K562 (cell line): ENCODE measurements at regions not wholly inside any gene's neighbourhood (a gene's known extent, or its start where the extent isn't known, plus 50 kb on each side); places are given as distances from the start of the nearest gene placed in this dataset.

Experiments used
- EZH2 ChIP-seq: IDR thresholded peaks from 2 replicates; pipeline ENCODE4 v1.6.1; 2012; ENCODE audit warnings: low read depth, mild to moderate bottlenecking, inconsistent platforms, low read length, borderline replicate concordance
- HCFC1 ChIP-seq: IDR thresholded peaks from 2 replicates; pipeline ENCODE4 v1.6.1; 2012; ENCODE audit warnings: low read depth, low read length, improper control_type of control experiment
- IRF1 ChIP-seq: sonication (generic); formaldehyde crosslinking; IDR thresholded peaks from 2 replicates; pipeline ENCODE4 v1.8.0; 2022; ENCODE audit warnings: missing genetic modification reagents, mild to moderate bottlenecking, borderline replicate concordance
- JUND ChIP-seq, 2 experiments: IDR thresholded peaks; 2 replicates in 1 of 2; 3 replicates in 1 of 2; pipeline ENCODE4 v1.6.1; 2011; ENCODE audit warnings: borderline replicate concordance in 2 of 2, low read depth in 2 of 2, low read length in 2 of 2, improper control_type of control experiment in 1 of 2, missing biosample characterization in 1 of 2, missing genetic modification characterization in 1 of 2, missing genetic modification reagents in 1 of 2
- MBD2 ChIP-seq: sonication (generic); IDR thresholded peaks from 2 replicates; pipeline ENCODE4 v1.6.1; 2016; ENCODE audit warnings: low read depth, borderline replicate concordance
- NFYB ChIP-seq: IDR thresholded peaks from 2 replicates; pipeline ENCODE4 v1.6.1; 2011; ENCODE audit warnings: mild to moderate bottlenecking, moderate library complexity; ENCODE audit not compliant: insufficient read length; ENCODE audit errors: extremely low read depth
- SMC3 ChIP-seq: conservative IDR thresholded peaks from 2 replicates; pipeline ENCODE4 v1.6.1; 2011; ENCODE audit warnings: low read depth, low read length, improper control_type of control experiment; ENCODE audit not compliant: insufficient read depth
- ZNF354B ChIP-seq: fragments of 250-450 bp; sonication (Bioruptor Pico); IDR thresholded peaks from 2 replicates; pipeline ENCODE4 v1.4.0; 2020

- TF ChIP-seq ZNF354B (CRISPR knock-in tag) (no peak), MBD2 (no peak), HCFC1 (no peak), EZH2 (no peak), NFYB (no peak), SMC3 (no peak), JUND (IDR thresholded peaks at IDR 0.05; ENCODE audit: borderline replicate concordance, low read depth, low read length) (no peak), JUND (tag; IDR thresholded peaks at IDR 0.05; ENCODE audit: borderline replicate concordance, low read depth, low read length) (no peak), IRF1 (no peak)
Measured at GRCh38 chr13:55999709-56000108, 1141.0 kb upstream of the PRR20A start.
